ENCODE measurements at regions not wholly inside any gene's neighbourhood (a gene's known extent, or its start where the extent isn't known, plus 50 kb on each side); places are given as distances from the start of the nearest gene placed in this dataset.

DNA sequence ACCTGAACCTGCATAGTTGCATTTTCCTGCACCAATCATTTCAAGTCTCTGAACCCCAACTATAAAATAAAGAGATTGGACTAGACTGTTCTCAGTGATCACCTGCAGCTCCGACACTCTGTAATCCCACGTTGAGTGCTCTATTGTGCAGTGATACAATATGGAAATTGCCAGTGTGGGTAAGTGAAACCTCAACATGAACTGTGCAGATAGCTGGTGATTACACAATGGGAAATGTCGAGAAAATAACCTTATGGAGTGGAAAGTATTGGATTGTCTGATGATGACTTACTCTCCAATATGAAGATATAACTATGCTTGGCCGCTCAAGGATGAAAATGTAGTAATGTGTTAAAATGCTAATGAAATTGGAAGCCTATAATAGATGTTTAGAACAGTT lies 293.1 kb upstream of the BRINP1 start:
- no peak overlapping the region for H3K27ac Mint-ChIP-seq (ENCODE audit: unreplicated experiment)
- H3K4me1 Mint-ChIP-seq (ENCODE audit: low read depth, unreplicated experiment) = no peaks in the 10 kb centered on the region
- H3K27me3 Mint-ChIP-seq (ENCODE audit: unreplicated experiment) = peaks cover 2% of the 10 kb centered on the region
- H3K4me3 Mint-ChIP-seq (ENCODE audit: unreplicated experiment) = no peak overlapping the region
- no peaks in the 10 kb centered on the region for H3K36me3 Mint-ChIP-seq (ENCODE audit: unreplicated experiment)
- no peak for DNase-seq
- H3K9me3 Mint-ChIP-seq (ENCODE audit: unreplicated experiment) = no peaks in the 10 kb centered on the region
- TF ChIP-seq, protein P1, sequence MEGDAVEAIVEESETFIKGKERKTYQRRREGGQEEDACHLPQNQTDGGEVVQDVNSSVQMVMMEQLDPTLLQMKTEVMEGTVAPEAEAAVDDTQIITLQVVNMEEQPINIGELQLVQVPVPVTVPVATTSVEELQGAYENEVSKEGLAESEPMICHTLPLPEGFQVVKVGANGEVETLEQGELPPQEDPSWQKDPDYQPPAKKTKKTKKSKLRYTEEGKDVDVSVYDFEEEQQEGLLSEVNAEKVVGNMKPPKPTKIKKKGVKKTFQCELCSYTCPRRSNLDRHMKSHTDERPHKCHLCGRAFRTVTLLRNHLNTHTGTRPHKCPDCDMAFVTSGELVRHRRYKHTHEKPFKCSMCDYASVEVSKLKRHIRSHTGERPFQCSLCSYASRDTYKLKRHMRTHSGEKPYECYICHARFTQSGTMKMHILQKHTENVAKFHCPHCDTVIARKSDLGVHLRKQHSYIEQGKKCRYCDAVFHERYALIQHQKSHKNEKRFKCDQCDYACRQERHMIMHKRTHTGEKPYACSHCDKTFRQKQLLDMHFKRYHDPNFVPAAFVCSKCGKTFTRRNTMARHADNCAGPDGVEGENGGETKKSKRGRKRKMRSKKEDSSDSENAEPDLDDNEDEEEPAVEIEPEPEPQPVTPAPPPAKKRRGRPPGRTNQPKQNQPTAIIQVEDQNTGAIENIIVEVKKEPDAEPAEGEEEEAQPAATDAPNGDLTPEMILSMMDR (IDR thresholded peaks at IDR 0.05; ENCODE audit: partially characterized antibody, unreplicated experiment) = no peak

DNA sequence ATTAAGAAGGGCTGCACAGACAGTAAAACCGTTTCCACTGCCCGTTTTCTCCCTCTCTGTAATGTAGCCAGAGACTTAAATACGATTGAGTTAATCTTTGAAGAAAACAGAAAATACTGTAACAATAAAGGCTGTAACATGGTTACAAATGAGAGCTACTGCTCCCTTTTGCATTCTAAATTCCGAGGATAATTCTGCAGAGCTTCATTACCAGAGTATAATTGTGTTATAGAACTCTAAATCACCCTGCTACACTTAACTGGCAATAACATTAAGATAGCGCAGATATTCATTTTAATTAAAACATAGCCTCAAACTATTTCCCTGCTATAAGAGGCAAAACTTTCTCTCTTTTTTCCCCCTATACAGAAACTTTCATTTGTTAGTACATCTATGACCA lies 283.7 kb upstream of the BRINP1 start:
- no peak overlapping the region for H3K27ac Mint-ChIP-seq (ENCODE audit: unreplicated experiment)
- H3K9me3 Mint-ChIP-seq (ENCODE audit: unreplicated experiment) = no peaks in the 10 kb centered on the region
- no peaks in the 10 kb centered on the region for H3K36me3 Mint-ChIP-seq (ENCODE audit: unreplicated experiment)
- H3K4me1 Mint-ChIP-seq (ENCODE audit: low read depth, unreplicated experiment) = no peaks in the 10 kb centered on the region
- no peak overlapping the region for H3K4me3 Mint-ChIP-seq (ENCODE audit: unreplicated experiment)
- TF ChIP-seq, protein P1 (IDR thresholded peaks at IDR 0.05; ENCODE audit: partially characterized antibody, unreplicated experiment) = no peak
- H3K27me3 Mint-ChIP-seq (ENCODE audit: unreplicated experiment) = no peaks in the 10 kb centered on the region
- no peak for DNase-seq

DNA sequence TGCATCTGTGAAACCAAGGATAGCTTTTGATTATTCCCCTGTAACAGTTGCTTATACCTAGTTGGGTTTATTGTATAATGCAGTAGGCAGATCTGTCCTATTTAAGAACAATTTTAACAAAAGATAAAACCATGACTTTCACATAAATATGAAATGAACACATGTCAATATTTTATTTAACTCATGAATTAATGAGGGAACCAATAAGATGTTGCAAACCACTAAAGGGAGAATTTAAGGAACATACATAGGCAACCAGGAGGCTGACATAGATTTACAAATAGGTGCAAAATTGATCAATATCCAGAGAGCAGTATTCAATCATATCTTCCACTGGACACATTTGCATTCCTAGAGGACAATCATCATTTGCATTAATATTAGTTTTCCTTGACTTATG lies 280.0 kb upstream of the BRINP1 start:
- Mint-ChIP-seq H3K27me3 (ENCODE audit: unreplicated experiment) (no peaks in the 10 kb centered on the region), H3K27ac (ENCODE audit: unreplicated experiment) (no peak overlapping the region), H3K36me3 (ENCODE audit: unreplicated experiment) (no peaks in the 10 kb centered on the region), H3K9me3 (ENCODE audit: unreplicated experiment) (no peaks in the 10 kb centered on the region), H3K4me1 (ENCODE audit: low read depth, unreplicated experiment) (no peaks in the 10 kb centered on the region), H3K4me3 (ENCODE audit: unreplicated experiment) (no peak overlapping the region)
- no peak for DNase-seq
- TF ChIP-seq, protein P1 (IDR thresholded peaks at IDR 0.05; ENCODE audit: partially characterized antibody, unreplicated experiment) = no peak

DNA sequence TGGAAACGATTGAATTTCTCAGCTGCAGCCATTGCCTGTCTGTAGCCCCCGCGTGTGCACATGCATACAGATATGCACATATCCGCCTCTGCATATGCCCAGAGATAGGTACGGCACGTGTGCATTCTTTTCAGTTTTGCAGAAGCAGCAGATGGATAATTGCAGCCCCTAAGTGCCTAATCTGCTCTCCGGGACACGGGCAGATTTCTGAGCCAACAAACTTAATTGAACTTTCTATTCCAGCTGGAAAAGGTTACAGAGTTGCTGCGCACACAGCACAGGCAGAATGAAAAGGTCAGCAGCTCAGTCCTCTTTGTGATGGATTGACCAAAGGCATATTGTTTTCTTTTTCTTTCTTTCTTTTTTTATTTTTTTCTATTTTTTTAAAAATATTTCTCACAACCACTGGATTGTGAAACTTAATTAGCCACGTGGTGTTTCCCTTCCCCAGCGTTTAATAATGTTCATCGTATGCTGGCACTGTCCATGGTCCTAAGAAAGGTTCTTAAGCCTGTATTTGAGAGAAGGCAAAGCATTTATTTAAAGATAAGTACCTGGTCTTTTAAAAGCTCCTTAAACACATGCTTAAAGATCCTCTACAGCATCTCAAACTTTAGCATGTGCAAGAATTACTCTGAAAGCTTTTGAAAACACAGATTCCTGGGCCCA lies 270.2 kb upstream of the BRINP1 start:
- H3K4me3 Mint-ChIP-seq (ENCODE audit: unreplicated experiment) = no peak overlapping the region
- H3K36me3 Mint-ChIP-seq (ENCODE audit: unreplicated experiment) = no peaks in the 10 kb centered on the region
- peaks cover 9% of the 10 kb centered on the region for H3K4me1 Mint-ChIP-seq (ENCODE audit: low read depth, unreplicated experiment)
- H3K27me3 Mint-ChIP-seq (ENCODE audit: unreplicated experiment) = no peaks in the 10 kb centered on the region
- DNase-seq = no peak
- TF ChIP-seq, protein P1 (IDR thresholded peaks at IDR 0.05; ENCODE audit: partially characterized antibody, unreplicated experiment) = no peak
- H3K27ac Mint-ChIP-seq (ENCODE audit: unreplicated experiment) = no peak overlapping the region
- no peaks in the 10 kb centered on the region for H3K9me3 Mint-ChIP-seq (ENCODE audit: unreplicated experiment)

DNA sequence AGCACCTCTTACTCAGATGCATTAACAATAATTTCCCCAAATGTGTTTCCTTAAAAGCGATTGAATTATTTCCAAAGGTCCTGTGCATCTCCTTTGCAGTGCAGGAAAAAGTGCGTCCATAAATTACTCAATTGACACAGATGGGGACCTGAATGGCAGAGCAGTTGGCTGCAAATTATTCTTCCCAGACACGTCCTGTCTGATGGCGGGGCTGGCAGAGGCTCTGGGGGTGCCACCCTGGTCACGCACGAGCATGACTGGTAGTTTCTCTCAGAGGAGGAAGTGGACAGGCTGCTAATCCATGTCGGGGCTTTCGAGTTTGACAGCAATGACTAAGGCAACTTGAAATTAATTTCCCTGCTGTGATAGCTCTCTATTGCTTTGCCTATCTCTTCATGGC lies 264.8 kb upstream of the BRINP1 start:
- no peak for DNase-seq
- no peaks in the 10 kb centered on the region for H3K27me3 Mint-ChIP-seq (ENCODE audit: unreplicated experiment)
- H3K9me3 Mint-ChIP-seq (ENCODE audit: unreplicated experiment) = no peaks in the 10 kb centered on the region
- H3K4me3 Mint-ChIP-seq (ENCODE audit: unreplicated experiment) = no peak overlapping the region
- H3K4me1 Mint-ChIP-seq (ENCODE audit: low read depth, unreplicated experiment) = peaks cover 4% of the 10 kb centered on the region
- H3K36me3 Mint-ChIP-seq (ENCODE audit: unreplicated experiment) = no peaks in the 10 kb centered on the region
- no peak overlapping the region for H3K27ac Mint-ChIP-seq (ENCODE audit: unreplicated experiment)
- TF ChIP-seq, protein P1 (IDR thresholded peaks at IDR 0.05; ENCODE audit: partially characterized antibody, unreplicated experiment) = no peak

All from glutamatergic neuron (in vitro differentiated cells).